ENCODE measurements at regions not wholly inside any gene's neighbourhood (a gene's known extent, or its start where the extent isn't known, plus 50 kb on each side); places are given as distances from the start of the nearest gene placed in this dataset.
"Not testable (repeated sequence)": the region's sequence is repeated elsewhere in the genome, so short reads cannot be mapped to it uniquely, and the experiment has no call there.

- no peak for DNase-seq
Measured at GRCh38 chr2:145010635-145011034, 490.7 kb upstream of the ZEB2 start.

DNA sequence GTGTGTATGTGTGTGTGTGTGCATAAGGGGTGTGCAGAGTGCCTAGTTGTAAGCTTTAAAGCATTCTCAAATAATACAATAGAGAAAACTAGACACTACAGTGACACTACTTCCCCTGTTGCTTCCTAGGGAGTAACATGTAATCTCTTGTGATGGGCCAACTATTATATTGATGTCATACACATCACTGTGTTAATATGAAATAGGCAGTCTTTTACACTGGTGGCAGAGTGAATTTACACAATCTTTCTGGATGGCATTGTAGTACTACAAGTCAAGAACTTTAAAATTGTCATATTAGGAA, 488.0 kb upstream of the ZEB2 start:
- no peak for DNase-seq

GRCh38 chr2:145007093-145007959, 487.4 kb upstream of the ZEB2 start:
- no peak for DNase-seq

DNA sequence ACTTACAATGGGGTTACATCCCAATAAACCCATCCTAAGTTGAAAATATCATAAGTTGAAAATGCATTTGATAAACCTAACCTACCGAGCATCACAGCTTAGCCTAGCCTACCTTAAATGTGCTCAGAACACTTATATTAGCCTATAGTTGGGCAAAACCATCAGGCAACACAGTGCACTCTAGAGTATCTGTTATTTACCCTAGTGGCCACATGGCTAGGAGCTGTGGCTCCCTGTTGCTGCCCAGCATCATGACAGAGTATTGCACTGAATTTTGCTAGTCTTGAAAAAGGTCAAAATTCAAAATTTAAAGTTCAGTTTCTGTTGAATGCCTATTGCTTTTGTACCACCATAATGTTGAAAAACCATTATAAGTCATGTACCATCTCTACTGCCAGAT, 482.7 kb upstream of the ZEB2 start:
- DNase-seq: no peak

DNA sequence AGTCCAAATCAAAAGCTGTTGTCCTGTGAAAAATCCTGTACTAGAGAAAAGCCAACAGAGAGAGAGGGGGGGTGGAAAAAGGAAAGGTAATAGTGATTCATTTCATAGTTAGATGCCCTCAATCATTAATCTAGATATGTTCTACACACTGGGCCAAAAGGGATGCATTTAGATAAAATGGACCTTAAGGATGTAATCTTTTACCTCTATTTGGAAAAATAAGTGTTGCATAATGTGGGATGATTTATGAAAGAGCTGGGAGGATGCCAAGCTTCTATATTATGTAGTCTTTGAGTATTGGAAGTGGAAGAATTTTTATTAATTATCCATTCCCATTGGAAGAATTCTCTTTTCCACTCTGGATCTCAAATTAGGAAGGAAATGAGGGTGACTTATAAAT, 480.5 kb upstream of the ZEB2 start:
- DNase-seq: no peak

DNA sequence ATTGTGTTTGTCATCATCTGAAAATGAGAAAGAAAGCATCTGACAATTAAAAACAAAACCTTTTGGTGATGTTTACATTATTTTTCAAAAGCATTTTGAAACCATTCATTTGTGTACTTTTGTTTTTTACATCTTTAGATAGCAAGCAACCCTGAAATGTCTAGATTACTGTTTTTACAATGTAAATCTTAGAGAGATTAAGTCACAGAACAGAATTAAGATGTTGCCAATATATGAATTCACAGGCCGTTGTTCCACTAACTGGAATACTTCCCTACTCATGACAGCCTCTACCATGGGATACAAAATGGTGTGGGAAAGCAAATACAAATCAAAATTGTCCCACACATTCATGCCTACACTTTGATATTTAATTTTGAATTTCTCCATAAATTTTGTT, 480.0 kb upstream of the ZEB2 start:
- no peak for DNase-seq

GRCh38 chr2:144999071-144999875, 479.4 kb upstream of the ZEB2 start:
- no peak for DNase-seq

DNA sequence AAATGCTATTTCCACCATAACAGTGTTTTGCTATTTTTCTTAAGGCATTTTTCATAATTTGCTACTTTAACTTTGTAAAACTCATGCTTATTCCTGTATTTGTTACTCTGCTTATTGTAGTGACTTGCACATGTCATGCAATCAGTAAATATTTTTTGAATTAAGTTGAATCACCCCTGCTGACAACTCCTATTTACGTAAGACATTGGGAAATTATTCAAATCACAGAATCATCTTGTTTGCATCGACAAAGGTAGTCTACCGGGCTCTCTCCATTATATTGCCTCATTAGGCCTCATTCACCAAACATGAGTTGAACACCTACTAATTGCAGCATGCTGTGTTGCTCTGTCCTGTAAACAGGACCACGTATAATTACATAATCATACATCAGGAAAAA, 478.5 kb upstream of the ZEB2 start:
- DNase-seq: no peak

DNA sequence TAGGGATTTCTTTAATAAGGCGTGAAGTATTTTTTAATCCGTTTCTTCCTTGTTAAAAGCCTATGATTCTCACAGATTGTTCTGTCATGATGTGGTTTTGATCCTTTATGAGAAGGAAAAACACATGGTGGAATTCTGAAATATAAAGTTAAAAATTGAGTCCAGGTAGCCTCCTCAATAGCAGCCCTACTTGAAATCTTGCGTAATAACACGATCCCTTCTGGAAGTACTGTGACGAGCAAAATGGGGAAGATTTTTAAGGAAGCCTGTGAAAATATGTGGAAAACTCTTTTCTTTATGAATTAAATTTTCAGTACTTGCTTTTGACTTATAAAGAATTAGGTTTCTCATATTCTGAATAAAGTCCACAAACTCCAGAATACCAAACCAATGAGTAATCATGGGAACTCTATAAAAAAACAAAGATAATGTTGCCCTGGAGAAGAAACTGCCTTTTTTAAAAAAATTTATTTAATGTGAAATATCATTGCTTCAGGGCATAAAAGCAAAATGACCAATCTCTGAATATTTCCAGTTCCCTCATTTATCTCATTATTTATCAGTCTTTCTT, 476.4 kb upstream of the ZEB2 start:
- DNase-seq: no peak

- DNase-seq: no peak
Measured at GRCh38 chr2:144995482-144995881, 475.6 kb upstream of the ZEB2 start.

DNA sequence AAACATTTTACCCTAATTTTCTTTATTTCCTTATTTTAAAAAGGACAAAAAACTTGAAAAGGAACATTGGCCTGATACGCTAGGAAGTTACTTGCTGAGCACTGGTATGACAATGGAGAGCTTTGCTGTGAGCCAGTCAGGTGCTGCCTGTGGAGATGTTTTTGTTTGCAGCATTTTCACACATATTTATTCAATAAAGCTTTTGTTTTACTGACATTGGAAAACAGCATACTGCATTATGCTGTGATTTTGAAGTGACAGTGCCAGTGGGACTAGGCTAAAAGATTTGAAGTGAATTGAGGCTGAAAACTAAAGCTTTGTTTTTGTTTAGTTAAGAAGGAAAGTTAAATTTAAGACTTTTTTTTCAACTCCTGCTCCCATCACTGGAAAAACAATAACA, 470.7 kb upstream of the ZEB2 start:
- no peak for DNase-seq

- DNase-seq: no peak
Measured at GRCh38 chr2:144989579-144990270, 469.8 kb upstream of the ZEB2 start.

GRCh38 chr2:144988591-144988990, 468.7 kb upstream of the ZEB2 start:
- DNase-seq: no peak

DNA sequence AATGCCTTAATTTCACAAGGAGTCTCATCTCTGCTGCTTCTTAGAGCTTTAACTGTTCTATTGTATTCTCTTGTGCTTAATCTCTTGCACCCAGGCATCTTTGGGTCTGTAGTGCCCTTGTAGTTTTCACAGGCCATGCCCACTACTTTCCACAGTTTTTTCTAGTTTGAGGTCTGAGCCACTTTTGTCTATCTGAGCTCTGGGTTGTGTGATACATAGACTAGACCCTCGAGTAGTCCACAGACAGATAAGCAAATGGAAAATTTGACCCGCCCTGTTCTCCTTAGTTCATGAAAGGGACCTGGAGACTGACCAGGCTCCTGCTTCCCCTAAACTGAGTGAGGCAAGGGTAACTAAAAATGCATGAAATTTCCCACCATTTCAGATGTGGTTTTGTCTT, 466.8 kb upstream of the ZEB2 start:
- no peak for DNase-seq

- DNase-seq: no peak
Measured at GRCh38 chr2:144984038-144984437, 464.1 kb upstream of the ZEB2 start.

DNA sequence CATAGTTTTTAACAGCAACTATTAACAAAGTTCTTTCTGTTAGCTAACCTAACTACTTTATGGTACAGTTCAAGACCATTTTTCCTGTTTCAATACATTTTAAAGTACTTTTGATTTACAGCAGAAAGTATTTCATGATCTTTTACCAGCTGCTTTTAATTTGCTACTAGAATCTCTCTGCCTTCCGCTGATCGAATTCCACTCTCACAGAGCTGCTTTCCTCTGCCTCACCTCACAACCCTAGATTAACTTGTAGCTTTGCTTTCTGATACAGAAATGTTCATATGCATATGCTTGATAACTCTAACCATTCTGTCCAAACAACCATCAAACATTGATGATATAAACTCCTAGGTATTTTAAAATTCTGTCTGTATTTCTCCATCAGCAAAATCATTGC, 463.2 kb upstream of the ZEB2 start:
- DNase-seq: no peak

DNA sequence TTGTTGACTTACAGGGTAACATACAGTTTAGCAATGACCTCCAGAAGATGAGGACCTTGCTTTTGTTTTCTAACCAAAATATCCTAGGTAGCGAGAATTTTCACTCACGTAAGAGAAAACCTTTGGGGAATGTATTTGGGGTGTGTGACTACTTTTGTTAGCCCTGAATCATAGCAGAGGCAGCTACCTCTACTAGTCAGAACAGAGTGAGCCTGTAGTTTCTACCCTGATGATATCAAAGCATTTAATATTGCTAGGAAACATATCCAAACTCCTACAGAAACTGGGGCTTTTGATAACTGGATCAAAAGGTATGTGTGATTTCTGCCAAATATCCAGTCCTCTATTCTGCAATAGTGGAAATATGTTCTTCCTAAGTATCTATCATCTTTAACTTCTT, 462.6 kb upstream of the ZEB2 start:
- no peak for DNase-seq

GRCh38 chr2:144975881-144976280, 456.0 kb upstream of the ZEB2 start:
- DNase-seq: no peak

- DNase-seq: no peak
Measured at GRCh38 chr2:144972676-144973075, 452.8 kb upstream of the ZEB2 start.

DNA sequence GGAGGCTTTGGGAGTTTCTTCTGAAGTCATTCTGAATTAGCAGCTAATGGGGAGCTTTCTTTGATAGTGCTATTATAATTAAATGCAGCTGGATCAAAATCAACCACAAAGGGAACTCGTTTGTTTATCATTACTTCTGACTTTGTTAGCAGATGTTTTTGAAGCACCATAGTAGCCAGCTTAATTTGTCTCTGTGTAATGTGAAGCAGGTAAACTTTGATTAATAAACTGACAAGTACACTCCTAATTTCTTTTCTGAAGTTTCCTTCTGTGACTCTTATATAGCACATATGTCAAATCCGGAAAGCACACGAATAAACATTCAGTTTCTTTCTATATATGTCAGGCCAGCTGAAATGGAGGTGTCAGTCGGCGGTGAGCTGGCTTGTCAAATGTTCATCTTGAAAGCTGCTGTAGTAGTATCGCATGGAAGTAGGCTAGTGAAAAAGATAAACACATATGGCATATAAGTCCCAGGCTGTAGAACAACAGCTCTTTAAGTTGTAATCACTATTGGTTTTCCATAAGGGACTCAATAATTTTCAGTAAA, 451.9 kb upstream of the ZEB2 start:
- no peak for DNase-seq

GRCh38 chr2:144970410-144970809, 450.5 kb upstream of the ZEB2 start:
- not testable (repeated sequence) for DNase-seq

DNA sequence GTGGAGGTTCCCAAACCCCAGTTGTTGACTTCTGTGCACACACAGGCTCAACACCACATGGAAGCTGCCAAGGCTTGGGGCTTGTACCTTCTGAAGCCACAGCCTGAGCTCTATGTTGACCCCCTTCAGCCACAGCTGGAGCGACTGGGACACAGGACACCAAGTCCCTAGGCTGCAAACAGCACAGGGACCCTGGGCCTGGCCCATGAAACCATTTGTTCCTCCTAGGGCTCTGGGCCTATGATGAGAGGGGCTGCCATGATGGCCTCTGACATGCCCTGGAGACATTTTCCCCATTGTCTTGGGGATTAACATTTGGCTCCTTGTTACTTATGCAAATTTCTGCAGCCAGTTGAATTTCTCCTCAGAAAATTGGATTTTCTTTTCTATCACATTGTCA, 449.6 kb upstream of the ZEB2 start:
- DNase-seq: not testable (repeated sequence)

- DNase-seq: no peak
Measured at GRCh38 chr2:144967961-144968360, 448.0 kb upstream of the ZEB2 start.

All from T-helper 2 cell (primary cell).